H1 (cell line): ENCODE measurements at regions not wholly inside any gene's neighbourhood (a gene's known extent, or its start where the extent isn't known, plus 50 kb on each side); places are given as distances from the start of the nearest gene placed in this dataset.

ENCODE experiments used
- CTCF ChIP-seq, 3 experiments: IDR thresholded peaks; 1 replicate in 2 of 3; 2 replicates in 1 of 3; pipeline versions ENCODE4 v1.5.1 to v1.6.1; 2011; ENCODE audit warnings: low read length in 3 of 3, mild to moderate bottlenecking in 3 of 3, inconsistent platforms in 2 of 3, low read depth in 1 of 3, moderate library complexity in 1 of 3; ENCODE audit not compliant: insufficient read depth in 1 of 3; ENCODE audit errors: control extremely low read depth in 1 of 3
- EP300 ChIP-seq, 2 experiments: IDR thresholded peaks; 1 replicate in 1 of 2; 2 replicates in 1 of 2; pipeline ENCODE4 v1.6.1; 2011 to 2012; ENCODE audit warnings: low read depth in 2 of 2, low read length in 2 of 2, mild to moderate bottlenecking in 2 of 2, borderline replicate concordance in 1 of 2, inconsistent platforms in 1 of 2, moderate library complexity in 1 of 2
- POLR2A ChIP-seq, 2 experiments: IDR thresholded peaks; 1 replicate in 1 of 2; 2 replicates in 1 of 2; pipeline ENCODE4 v1.6.1; 2011; ENCODE audit warnings: low read depth in 2 of 2, low read length in 2 of 2, mild to moderate bottlenecking in 2 of 2; ENCODE audit errors: control extremely low read depth in 1 of 2
- RAD21 ChIP-seq, 2 experiments: IDR thresholded peaks in 1 of 2; conservative IDR thresholded peaks in 1 of 2; 2 replicates each; pipeline ENCODE4 v1.6.1; 2011; ENCODE audit warnings: low read depth in 2 of 2, low read length in 2 of 2, improper control_type of control experiment in 1 of 2, inconsistent platforms in 1 of 2, mild to moderate bottlenecking in 1 of 2, moderate library complexity in 1 of 2
- TF ChIP-seq, protein P1 (sequence below): IDR thresholded peaks from 2 replicates; pipeline ENCODE4 v1.6.1; 2011; ENCODE audit warnings: low read length, improper control_type of control experiment

DNA sequence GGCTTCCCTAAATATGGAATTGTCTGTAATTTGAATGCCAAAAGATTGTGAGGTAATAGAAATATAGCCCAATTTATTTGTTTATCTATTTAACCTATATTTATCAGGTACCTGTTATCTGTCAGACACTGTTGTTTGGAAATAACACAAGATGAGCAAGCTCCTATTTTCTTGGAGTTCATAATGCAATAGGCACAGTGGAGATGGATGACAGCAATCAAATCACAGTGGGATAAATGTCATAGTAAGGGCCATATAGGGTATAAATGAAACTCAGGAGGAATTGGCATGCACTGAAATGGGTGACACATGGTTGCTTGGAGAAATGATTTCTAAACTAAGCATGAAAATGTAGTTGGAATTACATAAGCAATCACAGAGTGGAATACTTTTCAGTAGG lies 761.8 kb upstream of the MBL2 start:
- TF ChIP-seq EP300 (IDR thresholded peaks at IDR 0.05; ENCODE audit: borderline replicate concordance in 1 of 2, low read depth in 2 of 2, low read length in 2 of 2) (no peak), CTCF (IDR thresholded peaks at IDR 0.05; ENCODE audit: control extremely low read depth in 1 of 3, insufficient read depth in 1 of 3, low read depth in 1 of 3, low read length in 3 of 3) (no peak), RAD21 (IDR thresholded peaks at IDR 0.05 in 1 of 2, conservative IDR thresholded peaks at IDR 0.05 in 1 of 2; ENCODE audit: low read depth in 2 of 2, low read length in 2 of 2) (no peak), POLR2A (IDR thresholded peaks at IDR 0.05; ENCODE audit: control extremely low read depth in 1 of 2, low read depth in 2 of 2, low read length in 2 of 2) (no peak)
- TF ChIP-seq, protein P1, sequence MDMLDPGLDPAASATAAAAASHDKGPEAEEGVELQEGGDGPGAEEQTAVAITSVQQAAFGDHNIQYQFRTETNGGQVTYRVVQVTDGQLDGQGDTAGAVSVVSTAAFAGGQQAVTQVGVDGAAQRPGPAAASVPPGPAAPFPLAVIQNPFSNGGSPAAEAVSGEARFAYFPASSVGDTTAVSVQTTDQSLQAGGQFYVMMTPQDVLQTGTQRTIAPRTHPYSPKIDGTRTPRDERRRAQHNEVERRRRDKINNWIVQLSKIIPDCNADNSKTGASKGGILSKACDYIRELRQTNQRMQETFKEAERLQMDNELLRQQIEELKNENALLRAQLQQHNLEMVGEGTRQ: no peak
